H1 (cell line): ENCODE measurements at regions not wholly inside any gene's neighbourhood (a gene's known extent, or its start where the extent isn't known, plus 50 kb on each side); places are given as distances from the start of the nearest gene placed in this dataset.

ENCODE experiments used
- CTCF ChIA-PET: fragments of 300-600 bp; sonication (Branson Sonifier 250); formaldehyde crosslinking; loops from one replicate; lab custom pipeline; 2021; ENCODE audit not compliant: partially characterized antibody; lab: Charles Lee
- POLR2A ChIA-PET: fragments of 300-600 bp; sonication (Branson Sonifier 250); formaldehyde crosslinking; loops from one replicate; lab custom pipeline; 2021; ENCODE audit warnings: inconsistent platforms; ENCODE audit not compliant: partially characterized antibody; lab: Charles Lee
- DNase-seq, 2 experiments: peaks; one replicate each; pipeline versions ENCODE4 v3.0.0 to v3.0.0-alpha.2; 2010 to 2022; ENCODE audit warnings: low spot score in 2 of 2, low read depth in 1 of 2, mixed read lengths in 1 of 2
- FAIRE-seq: peaks from 2 replicates; lab custom pipeline; 2011; peaks lifted over from hg19 to GRCh38; lab: Jason Lieb, UNC
- H2AFZ ChIP-seq: 2 replicates; pipeline ENCODE4 v1.8.1; 2012; ENCODE audit warnings: low read length, inconsistent platforms
- H2AK5ac ChIP-seq: 2 replicates; pipeline ENCODE4 v1.6.1; 2013; ENCODE audit warnings: low read depth, low read length
- H2BK120ac ChIP-seq: replicated peaks from 2 replicates; pipeline ENCODE3; 2013; ENCODE audit warnings: low read depth, low read length, inconsistent platforms
- H2BK12ac ChIP-seq: 2 replicates; pipeline ENCODE4 v1.6.1; 2013; ENCODE audit warnings: low read depth, low read length
- H2BK15ac ChIP-seq: 2 replicates; pipeline ENCODE4 v1.6.1; 2013; ENCODE audit warnings: low read length
- H2BK20ac ChIP-seq: 2 replicates; pipeline ENCODE4 v1.6.1; 2013; ENCODE audit warnings: low read length
- H2BK5ac ChIP-seq: 2 replicates; pipeline ENCODE4 v1.6.1; 2013; ENCODE audit warnings: low read depth, low read length
- H3K14ac ChIP-seq: 2 replicates; pipeline ENCODE4 v1.6.1; 2013; ENCODE audit warnings: inconsistent platforms; ENCODE audit not compliant: insufficient read length
- H3K18ac ChIP-seq: 2 replicates; pipeline ENCODE4 v1.6.1; 2013; ENCODE audit warnings: low read length; ENCODE audit errors: extremely low read depth
- H3K23ac ChIP-seq: 2 replicates; pipeline ENCODE4 v1.6.1; 2013; ENCODE audit warnings: inconsistent platforms; ENCODE audit not compliant: insufficient read length
- H3K23me2 ChIP-seq: 2 replicates; pipeline ENCODE4 v1.6.1; 2013; ENCODE audit warnings: low read depth, low read length
- H3K27ac ChIP-seq: 2 replicates; pipeline ENCODE4 v1.6.1; 2011; ENCODE audit warnings: low read depth, low read length, inconsistent platforms
- H3K27me3 ChIP-seq, 4 experiments: replicated peaks in 1 of 4; 1 replicate in 1 of 4; 2 replicates in 3 of 4; pipeline versions ENCODE4 v1.6.1 to v1.8.1; 2011 to 2013; ENCODE audit warnings: low read length in 3 of 4, mild to moderate bottlenecking in 3 of 4, inconsistent platforms in 2 of 4, mixed read lengths in 2 of 4, moderate library complexity in 1 of 4; ENCODE audit not compliant: control insufficient read depth in 3 of 4, insufficient read depth in 3 of 4; ENCODE audit errors: extremely low read depth in 1 of 4
- H3K36me3 ChIP-seq, 4 experiments: 2 replicates each; pipeline versions ENCODE4 v1.6.1 to v1.8.1; 2011 to 2013; ENCODE audit warnings: mild to moderate bottlenecking in 4 of 4, low read length in 3 of 4, moderate library complexity in 2 of 4, control low read depth in 1 of 4, inconsistent platforms in 1 of 4; ENCODE audit not compliant: insufficient read depth in 4 of 4, control insufficient read depth in 2 of 4
- H3K4ac ChIP-seq: replicated peaks from 2 replicates; pipeline ENCODE3; 2013; ENCODE audit warnings: low read length, low read depth, mixed read lengths, inconsistent platforms; ENCODE audit not compliant: insufficient read length
- H3K4me1 ChIP-seq, 4 experiments: replicated peaks in 1 of 4; 1 replicate in 1 of 4; 2 replicates in 3 of 4; pipeline versions ENCODE4 v1.6.1 to v1.8.1; 2011 to 2013; ENCODE audit warnings: low read length in 3 of 4, inconsistent platforms in 2 of 4, mixed read lengths in 1 of 4; ENCODE audit not compliant: insufficient read depth in 4 of 4, control insufficient read depth in 3 of 4
- H3K4me2 ChIP-seq, 2 experiments: 2 replicates each; pipeline versions ENCODE4 v1.6.1 to v1.8.1; 2011 to 2013; ENCODE audit warnings: low read depth in 2 of 2, low read length in 2 of 2, control low read depth in 1 of 2, inconsistent platforms in 1 of 2, mild to moderate bottlenecking in 1 of 2; ENCODE audit not compliant: insufficient read depth in 1 of 2
- H3K4me3 ChIP-seq, 4 experiments: fragments of 200-600, 300-600 bp in 1 of 4; sonication (generic), shearing (Covaris generic), sonication (Bioruptor Twin) in 1 of 4; 2 replicates each; pipeline versions ENCODE4 v1.5.1 to v1.8.1; 2011 to 2016; ENCODE audit warnings: low read length in 4 of 4, low read depth in 3 of 4, control low read depth in 2 of 4, inconsistent platforms in 2 of 4, mild to moderate bottlenecking in 2 of 4, mixed read lengths in 1 of 4, moderate library complexity in 1 of 4; ENCODE audit not compliant: insufficient read depth in 2 of 4; ENCODE audit errors: extremely low read depth in 1 of 4
- H3K56ac ChIP-seq: replicated peaks from 2 replicates; pipeline ENCODE3; 2013; ENCODE audit warnings: low read depth, mild to moderate bottlenecking, mixed read lengths, low read length, inconsistent platforms; ENCODE audit not compliant: insufficient read length
- H3K79me1 ChIP-seq: 2 replicates; pipeline ENCODE4 v1.6.1; 2013; ENCODE audit warnings: low read depth, low read length, control low read depth
- H3K79me2 ChIP-seq, 2 experiments: 2 replicates each; pipeline versions ENCODE4 v1.6.1 to v1.8.1; 2012 to 2013; ENCODE audit warnings: low read length in 2 of 2, mild to moderate bottlenecking in 2 of 2, inconsistent platforms in 1 of 2; ENCODE audit not compliant: insufficient read depth in 2 of 2, control insufficient read depth in 1 of 2
- H3K9ac ChIP-seq, 4 experiments: replicated peaks in 1 of 4; 1 replicate in 1 of 4; 2 replicates in 3 of 4; pipeline versions ENCODE4 v1.6.1 to v1.8.1; 2011 to 2013; ENCODE audit warnings: low read depth in 3 of 4, low read length in 3 of 4, control low read depth in 2 of 4, mild to moderate bottlenecking in 2 of 4, moderate library complexity in 2 of 4, inconsistent platforms in 1 of 4; ENCODE audit errors: extremely low read depth in 1 of 4
- H3K9me3 ChIP-seq, 2 experiments: 2 replicates each; pipeline versions ENCODE4 v1.6.1 to v1.8.1; 2012 to 2013; ENCODE audit warnings: mild to moderate bottlenecking in 2 of 2, moderate library complexity in 2 of 2, control low read depth in 1 of 2, inconsistent platforms in 1 of 2, low read depth in 1 of 2, low read length in 1 of 2, mixed read lengths in 1 of 2; ENCODE audit not compliant: insufficient read depth in 2 of 2
- H4K20me1 ChIP-seq, 2 experiments: replicated peaks in 1 of 2; 2 replicates each; pipeline versions ENCODE3 to v1.8.1; 2011 to 2013; ENCODE audit warnings: inconsistent platforms in 2 of 2, low read length in 2 of 2, mild to moderate bottlenecking in 1 of 2; ENCODE audit not compliant: insufficient read depth in 2 of 2, control insufficient read depth in 1 of 2
- H4K5ac ChIP-seq: 2 replicates; pipeline ENCODE4 v1.6.1; 2013; ENCODE audit warnings: low read length, low read depth, mixed read lengths, inconsistent platforms; ENCODE audit not compliant: insufficient read length
- H4K8ac ChIP-seq: 2 replicates; pipeline ENCODE4 v1.8.0; 2013; ENCODE audit warnings: mild to moderate bottlenecking, moderate library complexity, low read length, inconsistent platforms; ENCODE audit not compliant: insufficient read depth; ENCODE audit errors: extremely low read depth
- H4K91ac ChIP-seq: replicated peaks from 2 replicates; pipeline ENCODE3; 2013; ENCODE audit warnings: low read length, mixed read lengths, inconsistent platforms; ENCODE audit not compliant: insufficient read length
- ASH2L ChIP-seq: fragments of 200-600, 300-600 bp; sonication (generic); IDR thresholded peaks from one replicate; pipeline ENCODE4 v1.7.1; 2017; ENCODE audit warnings: low read length
- BCL11A ChIP-seq, 2 experiments: IDR thresholded peaks; one replicate each; pipeline ENCODE4 v1.6.1; 2011; ENCODE audit warnings: low read depth in 2 of 2, low read length in 2 of 2, mild to moderate bottlenecking in 2 of 2
- CEBPB ChIP-seq: IDR thresholded peaks from 2 replicates; pipeline ENCODE4 v1.6.1; 2012; ENCODE audit warnings: low read depth, low read length
- EZH2 ChIP-seq: fragments of 200-600 bp; sonication (generic); IDR thresholded peaks from 2 replicates; pipeline ENCODE4 v1.7.1; 2012; ENCODE audit warnings: low read depth, mild to moderate bottlenecking, moderate library complexity, low read length, inconsistent platforms; ENCODE audit not compliant: severe bottlenecking
- POLR2AphosphoS5 ChIP-seq: IDR thresholded peaks from 2 replicates; pipeline ENCODE4 v1.6.1; 2011; ENCODE audit warnings: low read depth, low read length
- POU5F1 ChIP-seq: IDR thresholded peaks from 2 replicates; pipeline ENCODE4 v1.6.1; 2011; ENCODE audit warnings: low read depth, mild to moderate bottlenecking, low read length, moderate library complexity
- RAD21 ChIP-seq, 2 experiments: IDR thresholded peaks in 1 of 2; conservative IDR thresholded peaks in 1 of 2; 2 replicates each; pipeline ENCODE4 v1.6.1; 2011; ENCODE audit warnings: low read depth in 2 of 2, low read length in 2 of 2, improper control_type of control experiment in 1 of 2, inconsistent platforms in 1 of 2, mild to moderate bottlenecking in 1 of 2, moderate library complexity in 1 of 2
- RBBP5 ChIP-seq: IDR thresholded peaks from 2 replicates; pipeline ENCODE4 v1.7.1; 2012; ENCODE audit warnings: low read depth, mild to moderate bottlenecking, inconsistent platforms, low read length, moderate library complexity, borderline replicate concordance
- SAP30 ChIP-seq: fragments of 300-600 bp; sonication (generic); IDR thresholded peaks from 2 replicates; pipeline ENCODE4 v1.7.1; 2012; ENCODE audit warnings: low read length, moderate library complexity, mild to moderate bottlenecking, inconsistent platforms; ENCODE audit not compliant: insufficient read depth, insufficient replicate concordance
- SIN3A ChIP-seq, 2 experiments: IDR thresholded peaks in 1 of 2; conservative IDR thresholded peaks in 1 of 2; 2 replicates each; pipeline ENCODE4 v1.6.1; 2011 to 2012; ENCODE audit warnings: low read length in 2 of 2, improper control_type of control experiment in 1 of 2, low read depth in 1 of 2, mild to moderate bottlenecking in 1 of 2
- SP1 ChIP-seq: IDR thresholded peaks from 2 replicates; pipeline ENCODE4 v1.6.1; 2011; ENCODE audit warnings: low read depth, low read length
- SP4 ChIP-seq: IDR thresholded peaks from 2 replicates; pipeline ENCODE4 v1.6.1; 2012; ENCODE audit warnings: low read length, inconsistent platforms
- TAF1 ChIP-seq: IDR thresholded peaks from 2 replicates; pipeline ENCODE4 v1.6.1; 2011; ENCODE audit warnings: mild to moderate bottlenecking, low read depth, low read length
- TBP ChIP-seq: IDR thresholded peaks from 2 replicates; pipeline ENCODE4 v1.6.1; 2011; ENCODE audit warnings: low read depth, low read length, improper control_type of control experiment
- TCF12 ChIP-seq: IDR thresholded peaks from 2 replicates; pipeline ENCODE4 v1.6.1; 2011; ENCODE audit warnings: low read depth, mild to moderate bottlenecking, low read length
- TEAD4 ChIP-seq: IDR thresholded peaks from 2 replicates; pipeline ENCODE4 v1.6.1; 2012; ENCODE audit warnings: low read depth, low read length, inconsistent platforms, mixed read lengths
- WGBS, 2 experiments: shearing (Covaris generic) in 1 of 2; methylation state at CpG; one replicate each; pipeline versions ENCODE4 v1.1.6 to v1.1.7; 2013 to 2015; ENCODE audit warnings: low lambda C conversion rate in 2 of 2, mixed read lengths in 2 of 2, inconsistent platforms in 1 of 2, low coverage in 1 of 2, missing lambda C conversion rate in 1 of 2; ENCODE audit not compliant: insufficient replicate concordance in 2 of 2, insufficient coverage in 1 of 2, insufficient read length in 1 of 2; ENCODE audit errors: extremely low coverage in 1 of 2, missing lambda C conversion rate in 1 of 2; 5-methylcytosine and 5-hydroxymethylcytosine counted together

DNA sequence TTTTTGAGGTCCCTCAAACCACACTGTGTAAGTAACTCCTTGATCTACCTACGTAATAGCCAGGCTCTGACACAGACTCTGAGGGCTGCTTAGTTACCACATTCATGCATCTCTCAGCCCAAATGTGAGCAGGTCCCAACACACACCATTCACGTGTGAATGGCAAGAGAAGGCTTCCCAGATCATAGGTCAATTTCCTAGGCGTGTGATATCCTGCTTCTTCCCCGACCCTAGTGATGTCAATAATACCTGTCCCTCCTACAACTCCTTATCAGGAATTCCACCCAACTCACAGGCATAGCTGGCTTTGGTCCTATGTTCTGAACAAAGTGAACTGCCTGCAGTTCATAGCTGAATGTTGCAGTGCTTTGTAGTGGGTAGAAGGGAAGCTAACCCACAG, 334.5 kb downstream of the RFC3 start:
- Histone ChIP-seq H4K8ac (no peak overlapping the region), H2AFZ (no peak overlapping the region), H3K4ac (no peak overlapping the region), H2AK5ac (no peak overlapping the region), H2BK15ac (no peak overlapping the region), H2BK120ac (no peak overlapping the region), H3K9ac (no peak overlapping the region), H3K23ac (no peak overlapping the region), H2BK20ac (no peak overlapping the region), H4K91ac (no peak overlapping the region), H3K23me2 (no peaks in the 10 kb centered on the region), H3K4me1 (peaks cover 0 to 8% (median 0%) of the 10 kb centered on the region in 4 experiments; a peak in 3 of 7 replicates), H4K5ac (no peak overlapping the region), H3K14ac (no peak overlapping the region), H4K20me1 (no peaks in the 10 kb centered on the region), H3K18ac (no peak overlapping the region), H3K36me3 (no peaks in the 10 kb centered on the region), H3K79me2 (no peaks in the 10 kb centered on the region), H3K56ac (no peak overlapping the region), H3K27ac (no peak overlapping the region), H3K9me3 (no peaks in the 10 kb centered on the region), H3K27me3 (no peaks in the 10 kb centered on the region), H3K79me1 (no peaks in the 10 kb centered on the region), H2BK5ac (no peak overlapping the region), H2BK12ac (no peak overlapping the region), H3K4me3 (no peak overlapping the region), H3K4me2 (no peak overlapping the region)
- FAIRE-seq: no peak
- ChIA-PET CTCF (no interaction called here), POLR2A (no interaction called here)
- 88% methylated on average over 4 of the region's 4 CpGs; no CpG with 5 or more reads in 1 of the 2 experiments for WGBS, 2 experiments
- no peak for DNase-seq
- TF ChIP-seq TBP: no peak
- no peak for TF ChIP-seq RBBP5
- no peak for TF ChIP-seq POLR2AphosphoS5
- TF ChIP-seq TEAD4: no peak
- TF ChIP-seq SP1: no peak
- no peak for TF ChIP-seq ASH2L
- TF ChIP-seq TAF1: no peak
- TF ChIP-seq POU5F1: no peak
- TF ChIP-seq SAP30: no peak
- no peak for TF ChIP-seq EZH2
- no peak for TF ChIP-seq SP4
- no peak for TF ChIP-seq RAD21 (IDR thresholded peaks at IDR 0.05 in 1 of 2, conservative IDR thresholded peaks at IDR 0.05 in 1 of 2; ENCODE audit: low read depth in 2 of 2, low read length in 2 of 2)
- TF ChIP-seq BCL11A (IDR thresholded peaks at IDR 0.05; ENCODE audit: low read depth in 2 of 2, low read length in 2 of 2): no peak
- no peak for TF ChIP-seq TCF12
- no peak for TF ChIP-seq CEBPB
- no peak for TF ChIP-seq SIN3A (conservative IDR thresholded peaks at IDR 0.05 in 1 of 2, IDR thresholded peaks at IDR 0.05 in 1 of 2; ENCODE audit: low read depth in 1 of 2, low read length in 2 of 2)
